DOHH2 (cell line): ENCODE measurements at regions not wholly inside any gene's neighbourhood (a gene's known extent, or its start where the extent isn't known, plus 50 kb on each side); places are given as distances from the start of the nearest gene placed in this dataset.

Source experiments
- EZH2phosphoT487 ChIP-seq: fragments of 200-600 bp; sonication (generic); IDR thresholded peaks from 2 replicates; pipeline ENCODE4 v1.6.1; 2017; ENCODE audit warnings: borderline replicate concordance, mild to moderate bottlenecking, antibody characterized with exemption, low read length, moderate library complexity, mixed read lengths
- TF ChIP-seq, protein P1 (sequence below): fragments of 200-600 bp; sonication (generic); IDR thresholded peaks from one replicate; pipeline ENCODE4 v1.5.1; 2014; ENCODE audit warnings: antibody characterized with exemption, mild to moderate bottlenecking, low read depth, low read length; ENCODE audit not compliant: poor library complexity, severe bottlenecking

DNA sequence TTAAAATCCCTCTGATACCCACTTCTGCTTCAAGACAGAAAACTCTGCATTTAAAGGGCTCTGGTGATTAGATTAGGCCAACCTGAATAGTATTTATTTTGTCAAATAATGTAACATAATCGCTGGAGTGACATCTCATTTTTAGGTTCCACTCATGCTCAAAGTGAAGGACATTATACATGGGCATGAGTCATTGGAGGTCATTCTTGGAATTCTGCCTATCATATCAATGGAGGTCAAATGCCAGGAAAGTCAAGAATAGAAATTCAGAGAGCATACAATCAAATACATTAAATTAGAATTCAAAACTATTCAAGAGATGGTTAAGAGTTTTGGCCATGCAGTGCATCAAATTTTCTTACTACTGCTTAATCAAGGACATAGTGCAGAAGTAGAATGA, 50.8 kb upstream of the PRSS1 start:
- TF ChIP-seq, protein P1, sequence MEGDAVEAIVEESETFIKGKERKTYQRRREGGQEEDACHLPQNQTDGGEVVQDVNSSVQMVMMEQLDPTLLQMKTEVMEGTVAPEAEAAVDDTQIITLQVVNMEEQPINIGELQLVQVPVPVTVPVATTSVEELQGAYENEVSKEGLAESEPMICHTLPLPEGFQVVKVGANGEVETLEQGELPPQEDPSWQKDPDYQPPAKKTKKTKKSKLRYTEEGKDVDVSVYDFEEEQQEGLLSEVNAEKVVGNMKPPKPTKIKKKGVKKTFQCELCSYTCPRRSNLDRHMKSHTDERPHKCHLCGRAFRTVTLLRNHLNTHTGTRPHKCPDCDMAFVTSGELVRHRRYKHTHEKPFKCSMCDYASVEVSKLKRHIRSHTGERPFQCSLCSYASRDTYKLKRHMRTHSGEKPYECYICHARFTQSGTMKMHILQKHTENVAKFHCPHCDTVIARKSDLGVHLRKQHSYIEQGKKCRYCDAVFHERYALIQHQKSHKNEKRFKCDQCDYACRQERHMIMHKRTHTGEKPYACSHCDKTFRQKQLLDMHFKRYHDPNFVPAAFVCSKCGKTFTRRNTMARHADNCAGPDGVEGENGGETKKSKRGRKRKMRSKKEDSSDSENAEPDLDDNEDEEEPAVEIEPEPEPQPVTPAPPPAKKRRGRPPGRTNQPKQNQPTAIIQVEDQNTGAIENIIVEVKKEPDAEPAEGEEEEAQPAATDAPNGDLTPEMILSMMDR: no peak
- TF ChIP-seq EZH2phosphoT487: no peak
